SU-DHL-6 (cell line): ENCODE measurements at regions not wholly inside any gene's neighbourhood (a gene's known extent, or its start where the extent isn't known, plus 50 kb on each side); places are given as distances from the start of the nearest gene placed in this dataset.

Experiments
- H2AFZ ChIP-seq: fragments of 200-600 bp; sonication (generic); 2 replicates; pipeline ENCODE4 v1.6.1; 2014; ENCODE audit warnings: low read depth, mild to moderate bottlenecking, moderate library complexity, mixed read lengths, antibody characterized with exemption, low read length; ENCODE audit not compliant: severe bottlenecking
- H3F3A ChIP-seq: fragments of 200-600 bp; shearing (Covaris generic); 2 replicates; pipeline ENCODE4 v1.6.0; 2016; ENCODE audit warnings: antibody characterized with exemption, mild to moderate bottlenecking; ENCODE audit not compliant: insufficient read depth
- H3K27ac ChIP-seq: fragments of 200-600 bp; sonication (generic); 2 replicates; pipeline ENCODE4 v1.5.1; 2016; ENCODE audit warnings: low read depth, mild to moderate bottlenecking, low read length, moderate library complexity, mixed read lengths
- H3K27me3 ChIP-seq: fragments of 200-600 bp; sonication (generic), shearing (Covaris generic); 2 replicates; pipeline ENCODE4 v1.6.0; 2014; ENCODE audit warnings: mild to moderate bottlenecking, low read length
- H3K36me3 ChIP-seq: fragments of 200-600 bp; sonication (generic); 2 replicates; pipeline ENCODE4 v1.6.1; 2014; ENCODE audit warnings: mild to moderate bottlenecking, low read length, mixed read lengths
- H3K4me2 ChIP-seq: fragments of 300-600, 200-600 bp; shearing (Covaris generic), sonication (generic); 2 replicates; pipeline ENCODE4 v1.6.0; 2014; ENCODE audit warnings: low read length, low read depth, mild to moderate bottlenecking; ENCODE audit not compliant: poor library complexity, severe bottlenecking
- H3K4me3 ChIP-seq: fragments of 200-600 bp; sonication (generic); 2 replicates; pipeline ENCODE4 v1.5.1; 2014; ENCODE audit warnings: antibody characterized with exemption, low read length, mild to moderate bottlenecking, mixed read lengths; ENCODE audit not compliant: insufficient read depth, poor library complexity, severe bottlenecking
- H3K79me2 ChIP-seq: fragments of 200-600 bp; sonication (generic); 2 replicates; pipeline ENCODE4 v1.6.1; 2014; ENCODE audit warnings: mild to moderate bottlenecking, low read length, moderate library complexity; ENCODE audit not compliant: insufficient read depth
- H3K9ac ChIP-seq: fragments of 200-600 bp; sonication (generic); 2 replicates; pipeline ENCODE4 v1.7.0; 2014; ENCODE audit warnings: mild to moderate bottlenecking, low read length
- H3K9me2 ChIP-seq: fragments of 200-600 bp; sonication (generic); replicated peaks from 2 replicates; pipeline ENCODE4 v1.6.1; 2014; ENCODE audit warnings: low read length; ENCODE audit not compliant: insufficient read depth
- H3K9me3 ChIP-seq: fragments of 200-600 bp; sonication (generic); 2 replicates; pipeline ENCODE4 v1.6.1; 2014; ENCODE audit warnings: low read length, mixed read lengths; ENCODE audit not compliant: insufficient read depth
- H4K20me1 ChIP-seq: fragments of 200-600 bp; sonication (generic); 2 replicates; pipeline ENCODE4 v1.6.1; 2014; ENCODE audit warnings: low read depth, mild to moderate bottlenecking, antibody characterized with exemption, low read length, moderate library complexity, mixed read lengths
- EZH2phosphoT487 ChIP-seq: fragments of 200-600 bp; sonication (generic), shearing (Covaris generic); conservative IDR thresholded peaks from 2 replicates; pipeline ENCODE4 v1.6.1; 2018; ENCODE audit warnings: mild to moderate bottlenecking, antibody characterized with exemption, low read length, moderate library complexity, mixed read lengths
- TF ChIP-seq, protein P1 (sequence below): fragments of 200-600 bp; sonication (generic); IDR thresholded peaks from one replicate; pipeline ENCODE4 v1.5.1; 2017; ENCODE audit warnings: antibody characterized with exemption, mild to moderate bottlenecking, low read length, moderate library complexity; ENCODE audit not compliant: insufficient read depth, poor library complexity, severe bottlenecking

DNA sequence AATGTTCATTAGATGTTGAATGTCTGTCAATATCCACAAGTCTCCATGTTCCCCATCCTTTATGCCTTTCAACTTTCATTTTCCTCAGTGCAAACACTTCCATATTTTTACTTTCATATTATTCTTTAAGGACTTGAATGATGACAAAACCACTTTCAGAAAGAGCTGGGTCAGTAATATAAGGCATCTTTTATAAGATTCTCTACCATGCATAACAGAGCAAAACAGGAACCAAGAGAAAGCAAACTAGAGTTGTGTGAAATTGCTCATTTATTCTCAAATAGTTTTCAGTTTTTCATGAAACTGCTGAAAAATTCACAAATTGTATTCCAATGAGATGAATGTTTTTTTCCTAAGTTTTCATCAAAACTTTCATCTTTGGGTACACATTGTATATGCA, 1247.6 kb downstream of the PCDH17 start:
- TF ChIP-seq, protein P1, sequence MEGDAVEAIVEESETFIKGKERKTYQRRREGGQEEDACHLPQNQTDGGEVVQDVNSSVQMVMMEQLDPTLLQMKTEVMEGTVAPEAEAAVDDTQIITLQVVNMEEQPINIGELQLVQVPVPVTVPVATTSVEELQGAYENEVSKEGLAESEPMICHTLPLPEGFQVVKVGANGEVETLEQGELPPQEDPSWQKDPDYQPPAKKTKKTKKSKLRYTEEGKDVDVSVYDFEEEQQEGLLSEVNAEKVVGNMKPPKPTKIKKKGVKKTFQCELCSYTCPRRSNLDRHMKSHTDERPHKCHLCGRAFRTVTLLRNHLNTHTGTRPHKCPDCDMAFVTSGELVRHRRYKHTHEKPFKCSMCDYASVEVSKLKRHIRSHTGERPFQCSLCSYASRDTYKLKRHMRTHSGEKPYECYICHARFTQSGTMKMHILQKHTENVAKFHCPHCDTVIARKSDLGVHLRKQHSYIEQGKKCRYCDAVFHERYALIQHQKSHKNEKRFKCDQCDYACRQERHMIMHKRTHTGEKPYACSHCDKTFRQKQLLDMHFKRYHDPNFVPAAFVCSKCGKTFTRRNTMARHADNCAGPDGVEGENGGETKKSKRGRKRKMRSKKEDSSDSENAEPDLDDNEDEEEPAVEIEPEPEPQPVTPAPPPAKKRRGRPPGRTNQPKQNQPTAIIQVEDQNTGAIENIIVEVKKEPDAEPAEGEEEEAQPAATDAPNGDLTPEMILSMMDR = no peak
- no peak for TF ChIP-seq EZH2phosphoT487

DNA sequence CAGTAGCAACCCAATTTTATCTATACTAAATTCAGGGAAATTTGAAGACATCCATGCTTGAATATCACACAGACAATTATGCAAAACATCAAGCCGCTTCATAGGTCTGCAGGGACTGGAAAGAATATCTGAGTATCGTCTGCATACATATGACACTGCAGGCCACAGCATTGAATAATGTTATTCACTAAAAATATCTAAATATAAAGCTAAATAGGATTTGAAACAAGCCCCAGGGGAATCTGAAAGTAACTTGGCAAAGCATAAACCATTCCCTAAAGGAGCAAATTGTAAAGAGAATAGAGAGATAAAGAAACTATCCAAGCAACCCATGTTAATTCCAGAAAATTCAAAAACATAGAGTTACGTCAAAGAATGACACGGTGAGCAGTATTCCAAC, 1251.0 kb downstream of the PCDH17 start:
- no peaks in the 10 kb centered on the region for H3K27me3 ChIP-seq
- H3K79me2 ChIP-seq = no peaks in the 10 kb centered on the region
- H3K36me3 ChIP-seq = no peaks in the 10 kb centered on the region
- H3K9me3 ChIP-seq = no peaks in the 10 kb centered on the region
- no peak overlapping the region for H3K9ac ChIP-seq
- H3K4me2 ChIP-seq = no peak overlapping the region
- H4K20me1 ChIP-seq = no peaks in the 10 kb centered on the region
- no peak overlapping the region for H3K27ac ChIP-seq
- H3K9me2 ChIP-seq = no peaks in the 10 kb centered on the region
- no peak overlapping the region for H3K4me3 ChIP-seq
- H2AFZ ChIP-seq = peak overlapping the region; percentile 16
- TF ChIP-seq, protein P1 = no peak
- TF ChIP-seq EZH2phosphoT487 = no peak
- H3F3A ChIP-seq = no peaks in the 10 kb centered on the region

More for the DNA sequence above, 1247.6 kb downstream of the PCDH17 start:
- Histone ChIP-seq H3K4me3 (no peak overlapping the region), H2AFZ (no peak overlapping the region), H3K4me2 (no peak overlapping the region), H3K9ac (no peak overlapping the region), H3K36me3 (no peaks in the 10 kb centered on the region), H3K27me3 (no peaks in the 10 kb centered on the region), H3K9me3 (no peaks in the 10 kb centered on the region), H3K27ac (no peak overlapping the region), H3K9me2 (no peaks in the 10 kb centered on the region), H3K79me2 (no peaks in the 10 kb centered on the region), H3F3A (no peaks in the 10 kb centered on the region), H4K20me1 (no peaks in the 10 kb centered on the region)

DNA sequence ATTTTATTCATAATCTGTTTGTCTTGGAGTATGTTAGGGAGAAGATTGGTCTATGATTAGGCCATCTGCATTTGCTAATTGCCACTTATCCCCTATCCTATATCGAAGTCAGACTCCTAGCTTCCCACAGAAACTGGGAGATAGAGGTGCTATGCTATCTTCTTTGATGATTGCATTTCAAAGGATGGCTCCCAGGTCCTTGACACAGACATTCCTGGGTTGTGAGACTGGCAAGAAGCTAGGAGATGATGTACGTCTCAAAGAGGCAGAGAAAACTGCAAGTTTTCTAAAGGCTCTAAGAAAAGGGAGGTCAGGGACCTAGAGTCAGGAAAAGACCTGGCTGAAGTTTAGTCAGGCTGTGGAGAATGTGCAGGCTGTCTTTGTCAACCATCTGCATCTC, 1251.9 kb downstream of the PCDH17 start:
- H3K9me2 ChIP-seq = no peaks in the 10 kb centered on the region
- TF ChIP-seq EZH2phosphoT487 = no peak
- TF ChIP-seq, protein P1 = no peak

More for the DNA sequence above, 1251.9 kb downstream of the PCDH17 start:
- H3K4me2 ChIP-seq = no peak overlapping the region
- no peak overlapping the region for H3K27ac ChIP-seq
- no peaks in the 10 kb centered on the region for H3K79me2 ChIP-seq
- no peak overlapping the region for H2AFZ ChIP-seq
- no peak overlapping the region for H3K9ac ChIP-seq
- H3K9me3 ChIP-seq = no peaks in the 10 kb centered on the region
- H3F3A ChIP-seq = no peaks in the 10 kb centered on the region
- no peaks in the 10 kb centered on the region for H3K36me3 ChIP-seq
- no peak overlapping the region for H3K4me3 ChIP-seq
- H3K27me3 ChIP-seq = no peaks in the 10 kb centered on the region
- no peaks in the 10 kb centered on the region for H4K20me1 ChIP-seq
